Activated CD4-positive, alpha-beta T cell treated with anti-CD3 and anti-CD28 coated beads for 36 hours (primary cell): ENCODE measurements at regions not wholly inside any gene's neighbourhood (a gene's known extent, or its start where the extent isn't known, plus 50 kb on each side); places are given as distances from the start of the nearest gene placed in this dataset.

ENCODE experiments used
- ATAC-seq: fragments of 200-7000 bp; cut with Tn5 transposase; one replicate; pipeline ENCODE4 v1.10.0; 2021; ENCODE audit warnings: mild to moderate bottlenecking, moderate library complexity
- CTCF ChIA-PET: fragments of 350-600 bp; sonication (Branson Sonifier 250); formaldehyde crosslinking; loops from one replicate; lab custom pipeline; 2021; ENCODE audit warnings: antibody characterized with exemption; lab: Charles Lee
- POLR2A ChIA-PET: fragments of 350-600 bp; sonication (Branson Sonifier 250); formaldehyde crosslinking; loops from one replicate; lab custom pipeline; 2021; ENCODE audit warnings: antibody characterized with exemption, inconsistent platforms; lab: Charles Lee
- DNase-seq: peaks from one replicate; pipeline ENCODE4 v3.0.0-alpha.2; 2020
- H3K27ac Mint-ChIP-seq: one replicate; pipeline ENCODE4 v1.8.0; 2021; ENCODE audit warnings: mixed read lengths
- H3K27me3 Mint-ChIP-seq: one replicate; pipeline ENCODE4 v1.8.0; 2021; ENCODE audit warnings: mixed read lengths
- H3K36me3 Mint-ChIP-seq: one replicate; pipeline ENCODE4 v1.8.0; 2021; ENCODE audit warnings: low read depth, mixed read lengths
- H3K4me1 Mint-ChIP-seq: one replicate; pipeline ENCODE4 v1.8.0; 2021; ENCODE audit warnings: mixed read lengths
- H3K4me3 Mint-ChIP-seq: one replicate; pipeline ENCODE4 v1.8.0; 2021; ENCODE audit warnings: mild to moderate bottlenecking, moderate library complexity, mixed read lengths
- H3K9me3 Mint-ChIP-seq: one replicate; pipeline ENCODE4 v1.8.0; 2021; ENCODE audit warnings: low read depth, mixed read lengths
- intact Hi-C, 2 experiments: fragments of 100-400 bp; cut with DNase I in 1 of 2; cut with micrococcal nuclease in 1 of 2; formaldehyde crosslinking; loops; one replicate each; pipeline versions ENCODE4 v1.14.2 to v1.15.1; 2022 to 2024; cut with DNase I, micrococcal nuclease

GRCh38 chr20:48003021-48003420, 217.7 kb upstream of the SULF2 start:
- H3K9me3 Mint-ChIP-seq, result peaks cover 3% of the 10 kb centered on the region
- POLR2A ChIA-PET, result no interaction called here
- no peak overlapping the region for H3K27ac Mint-ChIP-seq
- DNase-seq, result no peak
- H3K4me1 Mint-ChIP-seq, result no peaks in the 10 kb centered on the region
- no peak overlapping the region for H3K4me3 Mint-ChIP-seq
- CTCF ChIA-PET, result no interaction called here
- no peak for ATAC-seq
- no peaks in the 10 kb centered on the region for H3K36me3 Mint-ChIP-seq
- intact Hi-C loops, result no loop called here
- peaks cover 21% of the 10 kb centered on the region for H3K27me3 Mint-ChIP-seq

GRCh38 chr20:48002517-48002970, 217.3 kb upstream of the SULF2 start:
- ATAC-seq (no peak), DNase-seq (no peak)
- no peaks in the 10 kb centered on the region for H3K9me3 Mint-ChIP-seq
- H3K36me3 Mint-ChIP-seq, result no peaks in the 10 kb centered on the region
- no peak overlapping the region for H3K27ac Mint-ChIP-seq
- no peaks in the 10 kb centered on the region for H3K4me1 Mint-ChIP-seq
- intact Hi-C loops, result no loop called here
- POLR2A ChIA-PET, result no interaction called here
- H3K27me3 Mint-ChIP-seq, result peaks cover 20% of the 10 kb centered on the region
- CTCF ChIA-PET, result no interaction called here
- H3K4me3 Mint-ChIP-seq, result no peak overlapping the region

DNA sequence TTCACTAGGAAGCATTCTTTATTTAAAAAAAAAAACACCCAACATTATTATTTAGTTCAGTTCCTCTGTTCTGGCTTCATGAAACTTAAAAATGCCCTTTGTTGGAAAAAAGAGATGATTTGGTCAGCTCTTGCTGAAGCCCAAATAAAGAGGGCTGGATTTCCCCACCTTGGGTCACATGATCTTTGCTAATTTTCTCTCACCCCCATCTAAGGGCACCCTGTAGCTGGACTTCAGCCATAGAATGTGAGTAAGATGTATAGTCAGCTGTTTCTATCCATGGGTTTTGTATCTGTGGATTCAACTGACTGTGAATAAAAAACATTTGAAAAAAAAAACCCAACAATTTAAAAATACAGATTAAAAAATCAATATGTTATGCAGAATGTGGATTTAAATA, 213.9 kb upstream of the SULF2 start:
- POLR2A ChIA-PET, result no interaction called here
- peaks cover 8% of the 10 kb centered on the region for H3K27me3 Mint-ChIP-seq
- H3K4me3 Mint-ChIP-seq, result no peak overlapping the region
- no peaks in the 10 kb centered on the region for H3K4me1 Mint-ChIP-seq
- no peaks in the 10 kb centered on the region for H3K36me3 Mint-ChIP-seq
- H3K27ac Mint-ChIP-seq, result no peak overlapping the region
- DNase-seq (no peak), ATAC-seq (no peak)
- no peaks in the 10 kb centered on the region for H3K9me3 Mint-ChIP-seq
- intact Hi-C loops, result no loop called here
- CTCF ChIA-PET, result no interaction called here

DNA sequence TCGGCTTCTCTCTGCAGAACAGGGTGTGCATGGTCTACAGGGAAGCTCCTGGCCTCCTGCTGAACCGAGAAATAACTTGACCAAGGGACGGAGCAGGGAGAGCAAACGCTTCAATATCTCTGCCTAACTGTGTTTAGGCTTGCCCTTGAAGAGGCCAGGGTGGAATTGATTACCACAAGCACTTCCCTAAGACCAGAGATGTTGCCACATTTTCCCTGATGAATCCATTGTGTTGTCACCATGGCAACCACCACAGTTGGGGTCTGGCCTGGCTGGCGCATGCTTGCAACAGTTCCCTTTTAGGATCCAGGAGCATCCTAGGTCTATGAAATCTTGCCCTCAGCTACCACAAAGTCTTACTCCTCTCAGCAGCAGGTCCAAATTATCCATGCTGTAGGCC, 213.5 kb upstream of the SULF2 start:
- ATAC-seq, result no peak

GRCh38 chr20:47995661-47996060, 210.4 kb upstream of the SULF2 start:
- ChIA-PET CTCF (no interaction called here), POLR2A (no interaction called here)
- no peaks in the 10 kb centered on the region for H3K36me3 Mint-ChIP-seq
- H3K27ac Mint-ChIP-seq, result no peak overlapping the region
- intact Hi-C loops, result no loop called here
- ATAC-seq, result no peak
- no peaks in the 10 kb centered on the region for H3K4me1 Mint-ChIP-seq
- no peak for DNase-seq
- H3K4me3 Mint-ChIP-seq, result no peak overlapping the region
- H3K9me3 Mint-ChIP-seq, result no peaks in the 10 kb centered on the region
- H3K27me3 Mint-ChIP-seq, result peaks cover 2% of the 10 kb centered on the region

More for the DNA sequence above, 213.5 kb upstream of the SULF2 start:
- intact Hi-C loops, result no loop called here
- Mint-ChIP-seq H3K4me3 (no peak overlapping the region), H3K36me3 (no peaks in the 10 kb centered on the region), H3K27ac (no peak overlapping the region), H3K27me3 (peaks cover 5% of the 10 kb centered on the region), H3K9me3 (no peaks in the 10 kb centered on the region), H3K4me1 (no peaks in the 10 kb centered on the region)
- POLR2A ChIA-PET, result no interaction called here
- CTCF ChIA-PET, result no interaction called here
- no peak for DNase-seq

DNA sequence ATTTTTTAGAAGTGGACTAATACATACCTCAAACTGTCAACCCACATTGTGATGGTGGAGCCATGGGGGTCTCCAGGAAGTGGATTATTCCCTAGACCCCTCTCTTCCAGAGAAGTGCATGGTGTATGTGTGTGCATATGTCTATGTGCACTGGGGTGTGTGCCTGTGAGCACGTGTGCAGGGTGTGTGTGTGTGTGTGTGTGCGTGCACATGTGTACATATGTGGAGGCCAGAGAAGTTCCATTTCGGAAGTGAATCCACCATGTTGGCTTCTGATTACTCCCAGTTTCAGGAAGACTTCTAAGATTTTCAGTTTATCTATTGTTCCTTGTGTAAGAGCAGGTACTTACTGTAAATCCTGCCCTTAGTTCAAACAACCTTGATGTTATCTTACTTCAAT, 208.5 kb upstream of the SULF2 start:
- DNase-seq (no peak), ATAC-seq (no peak)
- Mint-ChIP-seq H3K9me3 (no peaks in the 10 kb centered on the region), H3K36me3 (no peaks in the 10 kb centered on the region), H3K27me3 (peaks cover 2% of the 10 kb centered on the region), H3K4me1 (no peaks in the 10 kb centered on the region), H3K27ac (no peak overlapping the region), H3K4me3 (no peak overlapping the region)
- intact Hi-C loops, result no loop called here
- POLR2A ChIA-PET, result no interaction called here
- CTCF ChIA-PET, result no interaction called here

- ChIA-PET CTCF (no interaction called here), POLR2A (no interaction called here)
- Mint-ChIP-seq H3K36me3 (no peaks in the 10 kb centered on the region), H3K27ac (no peak overlapping the region), H3K4me3 (no peak overlapping the region), H3K27me3 (peaks cover 2% of the 10 kb centered on the region), H3K9me3 (no peaks in the 10 kb centered on the region), H3K4me1 (no peaks in the 10 kb centered on the region)
- no peak for DNase-seq
- intact Hi-C loops, result no loop called here
- ATAC-seq, result no peak
Measured at GRCh38 chr20:47993035-47993755, 207.9 kb upstream of the SULF2 start.

DNA sequence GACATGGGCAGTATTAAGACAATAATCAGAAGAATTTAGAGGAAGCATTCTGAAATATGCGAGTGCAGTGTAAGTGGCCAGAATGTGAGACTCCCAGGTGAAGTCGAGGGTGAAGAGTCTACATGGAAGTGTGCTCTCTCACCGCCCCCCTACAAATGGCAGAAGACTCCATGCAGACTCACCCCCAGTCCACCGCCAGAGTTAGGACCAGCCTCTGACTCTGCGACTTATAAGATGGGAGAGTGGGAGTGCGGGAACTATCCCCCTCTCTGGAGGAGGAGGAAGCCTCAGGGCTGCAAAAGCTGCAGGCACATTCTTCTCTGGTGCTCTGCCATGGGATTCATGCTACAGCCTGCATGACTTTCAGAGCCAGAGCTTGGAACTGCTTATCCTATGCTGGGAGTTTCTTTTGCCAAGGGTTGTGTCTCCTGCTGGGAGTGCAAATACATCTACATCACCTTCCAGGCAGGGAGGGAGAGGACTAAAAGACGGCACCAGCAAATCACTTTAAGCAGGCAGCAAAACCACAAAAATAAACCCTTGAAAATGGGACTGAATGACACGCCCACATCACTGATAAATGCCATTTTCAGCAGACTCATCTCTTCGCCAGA, 206.7 kb upstream of the SULF2 start:
- Mint-ChIP-seq H3K4me3 (no peak overlapping the region), H3K9me3 (no peaks in the 10 kb centered on the region), H3K27me3 (peaks cover 2% of the 10 kb centered on the region), H3K4me1 (no peaks in the 10 kb centered on the region), H3K27ac (no peak overlapping the region), H3K36me3 (no peaks in the 10 kb centered on the region)
- DNase-seq (no peak), ATAC-seq (no peak)
- CTCF ChIA-PET, result no interaction called here
- POLR2A ChIA-PET, result no interaction called here
- intact Hi-C loops, result no loop called here

GRCh38 chr20:47990507-47991150, 205.3 kb upstream of the SULF2 start:
- CTCF ChIA-PET, result no interaction called here
- POLR2A ChIA-PET, result no interaction called here
- DNase-seq (no peak), ATAC-seq (no peak)
- Mint-ChIP-seq H3K4me3 (no peak overlapping the region), H3K9me3 (no peaks in the 10 kb centered on the region), H3K4me1 (no peaks in the 10 kb centered on the region), H3K27ac (no peak overlapping the region), H3K36me3 (no peaks in the 10 kb centered on the region), H3K27me3 (no peaks in the 10 kb centered on the region)
- intact Hi-C loops, result no loop called here

GRCh38 chr20:47989957-47990356, 204.7 kb upstream of the SULF2 start:
- H3K27me3 Mint-ChIP-seq, result no peaks in the 10 kb centered on the region
- CTCF ChIA-PET, result interaction anchor here (0.7 kb wide), 1 partner anchor 261 kb away, joined by 4 read pairs; no protein-coding TSS in a partner anchor

DNA sequence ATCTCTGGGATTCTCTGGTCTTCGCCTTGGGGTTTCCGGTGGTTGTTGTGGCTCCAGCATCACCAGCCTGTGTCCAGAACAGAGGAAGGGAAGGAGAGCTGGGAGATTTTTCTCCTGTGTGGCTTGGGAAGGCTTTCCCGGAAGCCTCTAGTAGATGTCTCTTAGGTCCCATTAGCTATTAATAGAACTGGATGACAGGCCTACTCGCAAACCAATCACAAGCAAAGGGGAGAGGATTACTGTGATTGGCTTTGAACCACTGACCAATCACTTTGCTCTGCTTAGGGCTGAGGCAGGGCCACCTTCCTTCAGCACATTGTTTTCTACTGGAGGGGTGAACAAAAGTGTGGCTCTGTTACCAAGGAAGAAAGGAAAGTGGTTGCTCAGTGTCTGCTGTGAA, 203.4 kb upstream of the SULF2 start:
- H3K9me3 Mint-ChIP-seq, result no peaks in the 10 kb centered on the region
- ChIA-PET CTCF (no interaction called here), POLR2A (no interaction called here)
- no peaks in the 10 kb centered on the region for H3K27me3 Mint-ChIP-seq
- no peaks in the 10 kb centered on the region for H3K36me3 Mint-ChIP-seq
- DNase-seq, result no peak
- no peak for ATAC-seq
- no peak overlapping the region for H3K4me3 Mint-ChIP-seq
- intact Hi-C loops, result no loop called here
- H3K27ac Mint-ChIP-seq, result no peak overlapping the region
- H3K4me1 Mint-ChIP-seq, result no peaks in the 10 kb centered on the region

More at GRCh38 chr20:47989957-47990356, 204.7 kb upstream of the SULF2 start:
- ATAC-seq (no peak), DNase-seq (no peak)
- H3K4me3 Mint-ChIP-seq, result no peak overlapping the region
- intact Hi-C loops, result no loop called here
- H3K4me1 Mint-ChIP-seq, result no peaks in the 10 kb centered on the region
- POLR2A ChIA-PET, result no interaction called here
- no peak overlapping the region for H3K27ac Mint-ChIP-seq
- no peaks in the 10 kb centered on the region for H3K36me3 Mint-ChIP-seq
- no peaks in the 10 kb centered on the region for H3K9me3 Mint-ChIP-seq
